ENCODE measurements at regions not wholly inside any gene's neighbourhood (a gene's known extent, or its start where the extent isn't known, plus 50 kb on each side); places are given as distances from the start of the nearest gene placed in this dataset.

GRCh38 chr4:153119626-153120025, 84.6 kb upstream of the TRIM2 start:
- intact Hi-C loops (cut with DNase I) = no loop called here
- no peak for DNase-seq (ENCODE audit: extremely low spot score)

GRCh38 chr4:153120235-153120634, 84.0 kb upstream of the TRIM2 start:
- DNase-seq (ENCODE audit: extremely low spot score) = no peak
- intact Hi-C loops (cut with DNase I) = no loop called here
- WGBS = 100% methylated on average over 2 of the region's 2 CpGs
- no peak overlapping the region for H3K27ac ChIP-seq (replicated peaks in 1 of 4)
- TF ChIP-seq POLR2A (IDR thresholded peaks at IDR 0.05; ENCODE audit: low read depth) (no peak), CTCF (IDR thresholded peaks at IDR 0.05) (no peak), EP300 (IDR thresholded peaks at IDR 0.05) (no peak), POLR2AphosphoS5 (IDR thresholded peaks at IDR 0.05) (no peak)
- H3K4me1 ChIP-seq = peaks cover 2 to 26% (median 19%) of the 10 kb centered on the region in 4 donors
- no peaks in the 10 kb centered on the region for H3K36me3 ChIP-seq
- H3K27me3 ChIP-seq = no peaks in the 10 kb centered on the region
- no peak overlapping the region for H3K4me3 ChIP-seq
- no peaks in the 10 kb centered on the region for H3K9me3 ChIP-seq

More at GRCh38 chr4:153119626-153120025, 84.6 kb upstream of the TRIM2 start:
- Histone ChIP-seq H3K27me3 (no peaks in the 10 kb centered on the region), H3K4me3 (no peak overlapping the region), H3K36me3 (no peaks in the 10 kb centered on the region), H3K4me1 (peaks cover 4 to 32% (median 25%) of the 10 kb centered on the region in 4 donors), H3K27ac (replicated peaks in 1 of 4) (no peak overlapping the region), H3K9me3 (no peaks in the 10 kb centered on the region)
- WGBS = 91% methylated on average over 2 of the region's 2 CpGs
- TF ChIP-seq CTCF (IDR thresholded peaks at IDR 0.05) = no peak
- no peak for TF ChIP-seq EP300 (IDR thresholded peaks at IDR 0.05)
- no peak for TF ChIP-seq POLR2A (IDR thresholded peaks at IDR 0.05; ENCODE audit: low read depth)
- TF ChIP-seq POLR2AphosphoS5 (IDR thresholded peaks at IDR 0.05) = no peak

- Histone ChIP-seq H3K36me3 (no peaks in the 10 kb centered on the region), H3K4me3 (no peak overlapping the region), H3K4me1 (peaks cover 5 to 16% (median 7%) of the 10 kb centered on the region in 4 donors), H3K27ac (replicated peaks in 1 of 4) (no peak overlapping the region), H3K27me3 (no peaks in the 10 kb centered on the region), H3K9me3 (no peaks in the 10 kb centered on the region)
- no peak for DNase-seq (ENCODE audit: extremely low spot score)
- TF ChIP-seq POLR2AphosphoS5 (IDR thresholded peaks at IDR 0.05) = no peak
- no peak for TF ChIP-seq POLR2A (IDR thresholded peaks at IDR 0.05; ENCODE audit: low read depth)
- TF ChIP-seq CTCF (IDR thresholded peaks at IDR 0.05) = no peak
- no peak for TF ChIP-seq EP300 (IDR thresholded peaks at IDR 0.05)
- 85% methylated on average over 6 of the region's 6 CpGs for whole genome bisulfite sequencing
- intact Hi-C loops (cut with DNase I) = no loop called here
Observed at GRCh38 chr4:153122855-153123254, 81.4 kb upstream of the TRIM2 start.

- Histone ChIP-seq H3K9me3 (no peaks in the 10 kb centered on the region), H3K27me3 (no peaks in the 10 kb centered on the region), H3K4me1 (peaks cover 6 to 16% (median 7%) of the 10 kb centered on the region in 4 donors), H3K27ac (replicated peaks in 1 of 4) (no peak overlapping the region), H3K4me3 (no peak overlapping the region), H3K36me3 (no peaks in the 10 kb centered on the region)
- intact Hi-C loops (cut with DNase I) = no loop called here
- DNase-seq (ENCODE audit: extremely low spot score) = no peak
- TF ChIP-seq EP300 (IDR thresholded peaks at IDR 0.05) (no peak), CTCF (IDR thresholded peaks at IDR 0.05) (no peak), POLR2AphosphoS5 (IDR thresholded peaks at IDR 0.05) (no peak), POLR2A (IDR thresholded peaks at IDR 0.05; ENCODE audit: low read depth) (no peak)
- 91% methylated on average over 3 of the region's 4 CpGs for WGBS
Observed at GRCh38 chr4:153126137-153126536, 78.1 kb upstream of the TRIM2 start.

All from esophagus muscularis mucosa (tissue), 4 donors.